ENCODE measurements at regions not wholly inside any gene's neighbourhood (a gene's known extent, or its start where the extent isn't known, plus 50 kb on each side); places are given as distances from the start of the nearest gene placed in this dataset.
A peak's percentile ranks its signal among the peaks of the same experiment; 100 is the strongest.

- Histone ChIP-seq H3K27me3 (replicated peaks; ENCODE audit: insufficient read depth, low read depth, low read length, poor library complexity) (no peaks in the 10 kb centered on the region), H3K36me3 (ENCODE audit: insufficient read depth, low read length, poor library complexity, severe bottlenecking) (no peaks in the 10 kb centered on the region), H3K4me3 (ENCODE audit: low read depth, low read length, poor library complexity, severe bottlenecking) (no peak overlapping the region), H3K9me3 (ENCODE audit: low read depth, low read length, poor library complexity, severe bottlenecking) (no peaks in the 10 kb centered on the region), H3K4me1 (ENCODE audit: insufficient read depth, low read length, poor library complexity, severe bottlenecking) (no peaks in the 10 kb centered on the region), H3K27ac (ENCODE audit: low read depth, low read length, poor library complexity, severe bottlenecking) (no peak overlapping the region)
- intact Hi-C loops (cut with micrococcal nuclease; ENCODE audit: unreplicated experiment): no loop called here
- ChIA-PET POLR2A (ENCODE audit: low non-redundant PET) (no interaction called here), CTCF (no interaction called here)
- no peak for DNase-seq (ENCODE audit: low spot score)
- TF ChIP-seq CTCF (conservative IDR thresholded peaks at IDR 0.05; ENCODE audit: low read depth, low read length) (no peak), EZH2 (IDR thresholded peaks at IDR 0.05; ENCODE audit: borderline replicate concordance, low read depth, low read length, poor library complexity, severe bottlenecking) (no peak)
- no TSS peak for BruUV-seq (replicated peaks)
These were observed 1249.9 kb upstream of the AUTS2 start for GRCh38 chr7:68348401-68348800.

- Histone ChIP-seq H3K36me3 (ENCODE audit: insufficient read depth, low read length, poor library complexity, severe bottlenecking) (no peaks in the 10 kb centered on the region), H3K9me3 (ENCODE audit: low read depth, low read length, poor library complexity, severe bottlenecking) (no peaks in the 10 kb centered on the region), H3K4me1 (ENCODE audit: insufficient read depth, low read length, poor library complexity, severe bottlenecking) (no peaks in the 10 kb centered on the region), H3K27me3 (replicated peaks; ENCODE audit: insufficient read depth, low read depth, low read length, poor library complexity) (no peaks in the 10 kb centered on the region), H3K4me3 (ENCODE audit: low read depth, low read length, poor library complexity, severe bottlenecking) (no peak overlapping the region), H3K27ac (ENCODE audit: low read depth, low read length, poor library complexity, severe bottlenecking) (no peak overlapping the region)
- TF ChIP-seq CTCF (conservative IDR thresholded peaks at IDR 0.05; ENCODE audit: low read depth, low read length): no peak
- no peak for TF ChIP-seq EZH2 (IDR thresholded peaks at IDR 0.05; ENCODE audit: borderline replicate concordance, low read depth, low read length, poor library complexity, severe bottlenecking)
- POLR2A ChIA-PET (ENCODE audit: low non-redundant PET): no interaction called here
- intact Hi-C loops (cut with micrococcal nuclease; ENCODE audit: unreplicated experiment): no loop called here
- CTCF ChIA-PET: no interaction called here
- DNase-seq (ENCODE audit: low spot score): no peak
- BruUV-seq (replicated peaks): no TSS peak
These were observed 1235.3 kb upstream of the AUTS2 start for GRCh38 chr7:68362745-68363518.

GRCh38 chr7:68364886-68365625 lies 1233.2 kb upstream of the AUTS2 start:
- no peak for TF ChIP-seq CTCF (conservative IDR thresholded peaks at IDR 0.05; ENCODE audit: low read depth, low read length)
- no peak for TF ChIP-seq EZH2 (IDR thresholded peaks at IDR 0.05; ENCODE audit: borderline replicate concordance, low read depth, low read length, poor library complexity, severe bottlenecking)
- intact Hi-C loops (cut with micrococcal nuclease; ENCODE audit: unreplicated experiment): no loop called here
- BruUV-seq (replicated peaks): no TSS peak
- DNase-seq (ENCODE audit: low spot score): peak; percentile 5
- Histone ChIP-seq H3K27ac (ENCODE audit: low read depth, low read length, poor library complexity, severe bottlenecking) (no peak overlapping the region), H3K4me3 (ENCODE audit: low read depth, low read length, poor library complexity, severe bottlenecking) (no peak overlapping the region), H3K4me1 (ENCODE audit: insufficient read depth, low read length, poor library complexity, severe bottlenecking) (no peaks in the 10 kb centered on the region), H3K27me3 (replicated peaks; ENCODE audit: insufficient read depth, low read depth, low read length, poor library complexity) (no peaks in the 10 kb centered on the region), H3K36me3 (ENCODE audit: insufficient read depth, low read length, poor library complexity, severe bottlenecking) (no peaks in the 10 kb centered on the region), H3K9me3 (ENCODE audit: low read depth, low read length, poor library complexity, severe bottlenecking) (no peaks in the 10 kb centered on the region)
- CTCF ChIA-PET: interaction anchor here (0.7 kb wide), 1 partner anchor 105 kb away, joined by 4 read pairs; no protein-coding TSS in a partner anchor
- POLR2A ChIA-PET (ENCODE audit: low non-redundant PET): no interaction called here

All from A673 (cell line).